ENCODE measurements at regions not wholly inside any gene's neighbourhood (a gene's known extent, or its start where the extent isn't known, plus 50 kb on each side); places are given as distances from the start of the nearest gene placed in this dataset.

DNA sequence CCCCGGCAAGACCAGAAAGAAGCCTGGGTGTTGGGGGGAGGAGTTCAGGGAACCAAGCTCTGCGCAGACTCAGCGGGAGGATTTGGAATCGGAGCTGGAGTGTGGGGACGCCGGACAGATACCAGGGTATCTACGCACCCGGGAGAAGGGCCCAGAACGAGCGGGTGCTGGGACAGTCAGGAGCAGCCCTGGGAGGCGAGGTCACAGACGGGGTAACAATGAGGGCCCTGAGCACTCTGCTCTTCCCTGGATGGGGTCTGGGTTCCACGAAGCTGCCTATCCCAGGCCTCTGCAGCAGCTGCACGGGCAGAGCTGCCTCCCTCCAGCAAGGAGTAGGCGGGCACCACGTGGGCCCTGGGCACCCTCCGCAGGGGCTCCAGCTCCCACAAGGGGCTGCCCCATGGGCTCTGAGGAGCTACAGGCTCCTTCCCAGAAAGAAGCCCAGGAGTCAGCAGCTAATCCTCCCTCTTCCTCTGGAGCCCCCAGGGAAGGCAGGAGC, 197.2 kb downstream of the BRD1 start:
- no peaks in the 10 kb centered on the region for H3K4me1 ChIP-seq (ENCODE audit: insufficient read depth, low read length, poor library complexity, severe bottlenecking)
- H3K79me2 ChIP-seq (ENCODE audit: insufficient read depth, low read length): peaks cover 37% of the 10 kb centered on the region; the same call in 1 of the 2 replicates
- H3K4me2 ChIP-seq (ENCODE audit: low read depth, low read length, poor library complexity, severe bottlenecking): no peak overlapping the region
- no peaks in the 10 kb centered on the region for H3K27me3 ChIP-seq (ENCODE audit: insufficient read depth, low read length, poor library complexity, severe bottlenecking)
- H3K36me3 ChIP-seq (ENCODE audit: insufficient read depth, low read length): peaks cover 12% of the 10 kb centered on the region; the same call in 1 of the 2 replicates
- H3K9me3 ChIP-seq (ENCODE audit: insufficient read depth, low read depth, low read length): no peaks in the 10 kb centered on the region
- H2AFZ ChIP-seq (ENCODE audit: low read length): no peak overlapping the region
- no peaks in the 10 kb centered on the region for H3F3A ChIP-seq (ENCODE audit: low read depth)
- TF ChIP-seq, protein P1, sequence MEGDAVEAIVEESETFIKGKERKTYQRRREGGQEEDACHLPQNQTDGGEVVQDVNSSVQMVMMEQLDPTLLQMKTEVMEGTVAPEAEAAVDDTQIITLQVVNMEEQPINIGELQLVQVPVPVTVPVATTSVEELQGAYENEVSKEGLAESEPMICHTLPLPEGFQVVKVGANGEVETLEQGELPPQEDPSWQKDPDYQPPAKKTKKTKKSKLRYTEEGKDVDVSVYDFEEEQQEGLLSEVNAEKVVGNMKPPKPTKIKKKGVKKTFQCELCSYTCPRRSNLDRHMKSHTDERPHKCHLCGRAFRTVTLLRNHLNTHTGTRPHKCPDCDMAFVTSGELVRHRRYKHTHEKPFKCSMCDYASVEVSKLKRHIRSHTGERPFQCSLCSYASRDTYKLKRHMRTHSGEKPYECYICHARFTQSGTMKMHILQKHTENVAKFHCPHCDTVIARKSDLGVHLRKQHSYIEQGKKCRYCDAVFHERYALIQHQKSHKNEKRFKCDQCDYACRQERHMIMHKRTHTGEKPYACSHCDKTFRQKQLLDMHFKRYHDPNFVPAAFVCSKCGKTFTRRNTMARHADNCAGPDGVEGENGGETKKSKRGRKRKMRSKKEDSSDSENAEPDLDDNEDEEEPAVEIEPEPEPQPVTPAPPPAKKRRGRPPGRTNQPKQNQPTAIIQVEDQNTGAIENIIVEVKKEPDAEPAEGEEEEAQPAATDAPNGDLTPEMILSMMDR (conservative IDR thresholded peaks at IDR 0.05; ENCODE audit: low read length): no peak
- TF ChIP-seq EZH2phosphoT487 (IDR thresholded peaks at IDR 0.05; ENCODE audit: borderline replicate concordance): no peak
- no peaks in the 10 kb centered on the region for H3K9me2 ChIP-seq (replicated peaks; ENCODE audit: low read depth, low read length)
- no peak overlapping the region for H3K9ac ChIP-seq (ENCODE audit: low read depth, low read length, poor library complexity, severe bottlenecking)
- no peak overlapping the region for H3K4me3 ChIP-seq (ENCODE audit: low read length, poor library complexity, severe bottlenecking)
- peaks cover 11% of the 10 kb centered on the region for H4K20me1 ChIP-seq (ENCODE audit: insufficient read depth, low read length, poor library complexity, severe bottlenecking)

DNA sequence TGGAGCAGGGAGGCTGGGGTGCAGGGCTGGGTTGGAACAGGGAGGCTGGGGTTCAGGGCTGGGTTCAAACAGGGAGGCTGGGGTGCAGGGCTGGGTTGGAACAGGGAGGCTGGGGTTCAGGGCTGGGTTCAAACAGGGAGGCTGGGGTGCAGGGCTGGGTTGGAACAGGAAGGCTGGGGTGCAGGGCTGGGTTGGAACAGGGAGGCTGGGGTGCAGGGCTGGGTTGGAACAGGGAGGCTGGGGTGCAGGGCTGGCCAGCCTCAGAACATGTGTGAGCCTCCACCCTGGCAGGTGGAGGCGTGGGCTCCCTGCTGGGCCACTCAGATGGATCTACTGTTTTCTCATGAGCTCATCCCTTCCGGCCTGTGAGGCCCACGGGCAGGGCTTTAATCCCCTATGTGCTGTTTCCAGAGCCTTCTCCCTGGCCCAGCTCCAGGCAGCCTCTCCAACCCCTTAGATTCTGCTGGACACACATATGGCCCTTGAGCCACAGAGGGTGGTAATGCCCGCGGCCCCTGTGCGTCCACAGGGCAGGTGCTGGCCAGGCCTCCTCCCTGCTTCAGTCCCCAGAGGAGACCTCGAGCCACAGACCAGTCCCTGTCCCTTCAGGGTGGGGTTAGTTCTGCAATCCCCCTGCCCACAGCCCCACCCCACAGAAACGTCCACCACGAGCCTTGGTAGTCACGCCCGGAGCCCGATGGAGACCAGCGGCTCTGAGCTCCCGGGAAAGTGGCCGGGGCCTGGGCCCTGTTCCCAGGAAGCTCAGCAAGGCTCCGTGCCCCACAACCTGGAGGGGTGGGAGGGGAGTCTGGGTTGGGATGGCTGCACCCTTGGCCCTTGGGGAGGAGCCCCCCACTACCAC, 197.9 kb downstream of the BRD1 start:
- no peak overlapping the region for H3K4me3 ChIP-seq (ENCODE audit: low read length, poor library complexity, severe bottlenecking)
- H3F3A ChIP-seq (ENCODE audit: low read depth): no peaks in the 10 kb centered on the region
- no peaks in the 10 kb centered on the region for H3K9me2 ChIP-seq (replicated peaks; ENCODE audit: low read depth, low read length)
- H3K79me2 ChIP-seq (ENCODE audit: insufficient read depth, low read length): peaks cover 30% of the 10 kb centered on the region; the same call in 1 of the 2 replicates
- no peak overlapping the region for H3K9ac ChIP-seq (ENCODE audit: low read depth, low read length, poor library complexity, severe bottlenecking)
- no peak overlapping the region for H2AFZ ChIP-seq (ENCODE audit: low read length)
- H3K27me3 ChIP-seq (ENCODE audit: insufficient read depth, low read length, poor library complexity, severe bottlenecking): no peaks in the 10 kb centered on the region
- H3K9me3 ChIP-seq (ENCODE audit: insufficient read depth, low read depth, low read length): no peaks in the 10 kb centered on the region
- peaks cover 12% of the 10 kb centered on the region; the same call in 1 of the 2 replicates for H3K36me3 ChIP-seq (ENCODE audit: insufficient read depth, low read length)
- no peak overlapping the region for H3K4me2 ChIP-seq (ENCODE audit: low read depth, low read length, poor library complexity, severe bottlenecking)
- H3K4me1 ChIP-seq (ENCODE audit: insufficient read depth, low read length, poor library complexity, severe bottlenecking): no peaks in the 10 kb centered on the region
- peaks cover 11% of the 10 kb centered on the region for H4K20me1 ChIP-seq (ENCODE audit: insufficient read depth, low read length, poor library complexity, severe bottlenecking)
- TF ChIP-seq, protein P1 (conservative IDR thresholded peaks at IDR 0.05; ENCODE audit: low read length): no peak
- TF ChIP-seq EZH2phosphoT487 (IDR thresholded peaks at IDR 0.05; ENCODE audit: borderline replicate concordance): no peak

DNA sequence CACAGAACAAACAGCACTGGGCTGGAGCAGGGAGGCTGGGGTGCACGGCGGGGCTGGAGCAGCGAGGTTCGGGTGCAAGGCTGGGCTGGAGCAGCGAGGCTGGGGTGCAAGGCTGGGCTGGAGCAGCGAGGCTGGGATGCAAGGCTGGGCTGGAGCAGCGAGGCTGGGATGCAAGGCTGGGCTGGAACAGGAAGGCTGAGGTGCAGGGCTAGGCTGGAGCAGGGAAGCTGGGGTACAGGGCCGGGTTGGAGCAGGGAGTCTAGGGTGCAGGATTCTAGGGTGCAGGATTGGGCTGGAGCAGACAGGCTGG, 198.5 kb downstream of the BRD1 start:
- Histone ChIP-seq H3K79me2 (ENCODE audit: insufficient read depth, low read length) (peaks cover 24% of the 10 kb centered on the region; the same call in 1 of the 2 replicates), H3K27me3 (ENCODE audit: insufficient read depth, low read length, poor library complexity, severe bottlenecking) (no peaks in the 10 kb centered on the region)

More for the DNA sequence above, 198.5 kb downstream of the BRD1 start:
- H4K20me1 ChIP-seq (ENCODE audit: insufficient read depth, low read length, poor library complexity, severe bottlenecking): peaks cover 8% of the 10 kb centered on the region
- H3F3A ChIP-seq (ENCODE audit: low read depth): no peaks in the 10 kb centered on the region
- H3K9ac ChIP-seq (ENCODE audit: low read depth, low read length, poor library complexity, severe bottlenecking): no peak overlapping the region
- TF ChIP-seq, protein P1 (conservative IDR thresholded peaks at IDR 0.05; ENCODE audit: low read length): no peak
- no peak for TF ChIP-seq EZH2phosphoT487 (IDR thresholded peaks at IDR 0.05; ENCODE audit: borderline replicate concordance)
- no peak overlapping the region for H3K4me2 ChIP-seq (ENCODE audit: low read depth, low read length, poor library complexity, severe bottlenecking)
- H3K36me3 ChIP-seq (ENCODE audit: insufficient read depth, low read length): peaks cover 12% of the 10 kb centered on the region; the same call in 1 of the 2 replicates
- H3K4me1 ChIP-seq (ENCODE audit: insufficient read depth, low read length, poor library complexity, severe bottlenecking): no peaks in the 10 kb centered on the region
- no peaks in the 10 kb centered on the region for H3K9me3 ChIP-seq (ENCODE audit: insufficient read depth, low read depth, low read length)
- H2AFZ ChIP-seq (ENCODE audit: low read length): no peak overlapping the region
- no peaks in the 10 kb centered on the region for H3K9me2 ChIP-seq (replicated peaks; ENCODE audit: low read depth, low read length)
- H3K4me3 ChIP-seq (ENCODE audit: low read length, poor library complexity, severe bottlenecking): no peak overlapping the region
